Ascending aorta (tissue), 2 donors: ENCODE measurements at regions not wholly inside any gene's neighbourhood (a gene's known extent, or its start where the extent isn't known, plus 50 kb on each side); places are given as distances from the start of the nearest gene placed in this dataset.
A peak's percentile ranks its signal among the peaks of the same experiment; 100 is the strongest.

Source experiments
- DNase-seq, 2 donors: peaks; one replicate each; pipeline ENCODE4 v3.0.0-alpha.2; 2019; ENCODE audit warnings: low spot score in 2 of 2
- H3K27ac ChIP-seq, 2 donors: fragments of 200-600 bp; sonication (generic); one replicate each; pipeline ENCODE4 v1.5.1; 2016 to 2017; ENCODE audit warnings: mild to moderate bottlenecking in 1 of 2
- H3K27me3 ChIP-seq: fragments of 200-600 bp; sonication (generic); one replicate; pipeline ENCODE4 v1.5.1; 2017
- H3K36me3 ChIP-seq, 2 donors: fragments of 200-600 bp; sonication (generic); one replicate each; pipeline ENCODE4 v1.5.1; 2016
- H3K4me1 ChIP-seq, 2 donors: fragments of 200-600 bp; sonication (generic); one replicate each; pipeline ENCODE4 v1.5.1; 2016 to 2017; ENCODE audit warnings: mild to moderate bottlenecking in 1 of 2
- H3K4me3 ChIP-seq, 2 donors: fragments of 200-600 bp; sonication (generic); one replicate each; pipeline ENCODE4 v1.5.1; 2016 to 2017; ENCODE audit warnings: mild to moderate bottlenecking in 1 of 2
- H3K9me3 ChIP-seq, 2 donors: fragments of 200-600 bp; sonication (generic); one replicate each; pipeline ENCODE4 v1.5.1; 2016
- CTCF ChIP-seq, 3 experiments: fragments of 200-600 bp in 2 of 3; fragments of 450-650 bp in 1 of 3; sonication (generic) in 2 of 3; IDR thresholded peaks; one replicate each; pipeline ENCODE4 v1.5.1; 2016 to 2019; ENCODE audit warnings: antibody characterized with exemption in 3 of 3, mild to moderate bottlenecking in 1 of 3, moderate library complexity in 1 of 3
- intact Hi-C: fragments of 100-400 bp; cut with DNase I; formaldehyde crosslinking; loops from one replicate; pipeline ENCODE4 v1.15.1; 2023

GRCh38 chr4:123573866-123574508, 177.4 kb downstream of the SPRY1 start:
- intact Hi-C loops = no loop called here
- H3K4me1 ChIP-seq = peaks cover 0 to 2% of the 10 kb centered on the region in 2 donors
- no peak for TF ChIP-seq CTCF (IDR thresholded peaks at IDR 0.05)
- H3K27me3 ChIP-seq = no peaks in the 10 kb centered on the region
- H3K9me3 ChIP-seq = no peaks in the 10 kb centered on the region
- DNase-seq = no peak
- no peaks in the 10 kb centered on the region for H3K36me3 ChIP-seq
- H3K4me3 ChIP-seq = no peak overlapping the region
- no peak overlapping the region for H3K27ac ChIP-seq

- Histone ChIP-seq H3K4me3 (no peak overlapping the region), H3K36me3 (no peaks in the 10 kb centered on the region), H3K27ac (no peak overlapping the region), H3K4me1 (peaks cover 0 to 2% of the 10 kb centered on the region in 2 donors), H3K9me3 (no peaks in the 10 kb centered on the region), H3K27me3 (no peaks in the 10 kb centered on the region)
- intact Hi-C loops = no loop called here
- no peak for DNase-seq
- no peak for TF ChIP-seq CTCF (IDR thresholded peaks at IDR 0.05)
Observed at GRCh38 chr4:123575291-123575690, 178.7 kb downstream of the SPRY1 start.

- H3K4me1 ChIP-seq = peaks cover 0 to 2% of the 10 kb centered on the region in 2 donors
- no peak for TF ChIP-seq CTCF (IDR thresholded peaks at IDR 0.05)
- no peak overlapping the region for H3K4me3 ChIP-seq
- H3K27ac ChIP-seq = no peak overlapping the region
- intact Hi-C loops = no loop called here
- H3K9me3 ChIP-seq = peaks cover 6 to 9% of the 10 kb centered on the region in 2 donors
- no peak for DNase-seq
- H3K27me3 ChIP-seq = no peaks in the 10 kb centered on the region
- H3K36me3 ChIP-seq = no peaks in the 10 kb centered on the region
Observed at GRCh38 chr4:123577225-123577906, 180.8 kb downstream of the SPRY1 start.

- Histone ChIP-seq H3K4me1 (peaks cover 0 to 2% of the 10 kb centered on the region in 2 donors), H3K36me3 (no peaks in the 10 kb centered on the region), H3K27ac (peak overlapping the region in 1 of 2 donors; percentile 11), H3K27me3 (no peaks in the 10 kb centered on the region), H3K9me3 (peaks cover 6 to 9% of the 10 kb centered on the region in 2 donors), H3K4me3 (no peak overlapping the region)
- DNase-seq = no peak
- intact Hi-C loops = no loop called here
- TF ChIP-seq CTCF (IDR thresholded peaks at IDR 0.05) = no peak
Observed at GRCh38 chr4:123578276-123579029, 181.9 kb downstream of the SPRY1 start.

GRCh38 chr4:123579961-123580360, 183.4 kb downstream of the SPRY1 start:
- no peak overlapping the region for H3K27ac ChIP-seq
- no peaks in the 10 kb centered on the region for H3K36me3 ChIP-seq
- H3K4me3 ChIP-seq = no peak overlapping the region
- intact Hi-C loops = no loop called here
- H3K9me3 ChIP-seq = peaks cover 6 to 9% of the 10 kb centered on the region in 2 donors
- no peaks in the 10 kb centered on the region for H3K27me3 ChIP-seq
- no peak for DNase-seq
- peaks cover 0 to 2% of the 10 kb centered on the region in 2 donors for H3K4me1 ChIP-seq
- no peak for TF ChIP-seq CTCF (IDR thresholded peaks at IDR 0.05)
